Natural killer cell treated with Interleukin-12 subunit alpha and Interleukin-12 subunit beta and Interleukin-15 and Interleukin-18, amount 100 ng/mL, for 72 hours (primary cell): ENCODE measurements at regions not wholly inside any gene's neighbourhood (a gene's known extent, or its start where the extent isn't known, plus 50 kb on each side); places are given as distances from the start of the nearest gene placed in this dataset.
"Not testable (repeated sequence)": the region's sequence is repeated elsewhere in the genome, so short reads cannot be mapped to it uniquely, and the experiment has no call there.

ENCODE experiments used
- ATAC-seq, 2 donors: fragments of 150-1000 bp; cut with Tn5 transposase in 1 of 2; sonication (Bioruptor Pico), chemical (Tn5 transposase) in 1 of 2; 2 replicates each; pipeline ENCODE4 v1.10.0; 2021
- DNase-seq: peaks from one replicate; pipeline ENCODE4 v3.0.0; 2022; ENCODE audit warnings: low spot score
- H3K27ac Mint-ChIP-seq, 2 donors: 1 replicate in 1 of 2; 2 replicates in 1 of 2; pipeline ENCODE4 v1.8.0; 2022; ENCODE audit warnings: mixed read lengths in 2 of 2, mild to moderate bottlenecking in 1 of 2, moderate library complexity in 1 of 2
- H3K27me3 Mint-ChIP-seq, 2 donors: 1 replicate in 1 of 2; 2 replicates in 1 of 2; pipeline ENCODE4 v1.8.0; 2022; ENCODE audit warnings: mixed read lengths in 2 of 2
- H3K36me3 Mint-ChIP-seq: one replicate; pipeline ENCODE4 v1.8.0; 2022; ENCODE audit warnings: mixed read lengths
- H3K4me1 Mint-ChIP-seq, 2 donors: 1 replicate in 1 of 2; 2 replicates in 1 of 2; pipeline ENCODE4 v1.8.0; 2022; ENCODE audit warnings: low read depth in 2 of 2, mixed read lengths in 2 of 2, mild to moderate bottlenecking in 1 of 2
- H3K4me3 Mint-ChIP-seq: one replicate; pipeline ENCODE4 v1.8.0; 2022; ENCODE audit warnings: mixed read lengths
- H3K9me3 Mint-ChIP-seq: 2 replicates; pipeline ENCODE4 v1.8.0; 2022; ENCODE audit warnings: mixed read lengths

DNA sequence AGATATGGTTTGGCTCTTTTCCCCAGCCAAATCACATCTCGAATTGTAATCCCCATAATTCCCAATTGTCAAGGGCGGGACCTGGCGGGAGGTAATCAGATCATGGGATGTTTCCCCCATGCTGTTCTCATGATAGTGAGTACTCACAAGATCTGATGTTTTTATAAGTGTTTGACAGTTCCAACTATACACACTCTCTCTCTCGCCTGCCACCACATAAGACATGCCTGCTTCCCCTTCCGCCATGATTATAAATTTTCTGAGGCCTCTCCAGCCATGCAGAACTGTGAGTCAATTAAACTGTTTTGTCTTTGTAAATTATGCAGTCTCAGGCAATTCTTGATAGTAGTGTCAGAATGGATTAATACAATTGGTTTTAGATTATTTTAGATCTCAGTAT is 475.7 kb upstream of the CYLC2 start:
- ATAC-seq (no peak), DNase-seq (no peak)
- Mint-ChIP-seq H3K36me3 (no peaks in the 10 kb centered on the region), H3K27me3 (no peaks in the 10 kb centered on the region), H3K4me1 (no peaks in the 10 kb centered on the region), H3K9me3 (peaks cover 11% of the 10 kb centered on the region), H3K27ac (no peak overlapping the region), H3K4me3 (no peak overlapping the region)

- no peak overlapping the region for H3K4me3 Mint-ChIP-seq
- H3K27ac Mint-ChIP-seq: no peak overlapping the region
- DNase-seq (no peak), ATAC-seq (no peak)
- H3K27me3 Mint-ChIP-seq: no peaks in the 10 kb centered on the region
- peaks cover 8% of the 10 kb centered on the region for H3K9me3 Mint-ChIP-seq
- H3K36me3 Mint-ChIP-seq: no peaks in the 10 kb centered on the region
- H3K4me1 Mint-ChIP-seq: no peaks in the 10 kb centered on the region
These were observed 476.8 kb upstream of the CYLC2 start for GRCh38 chr9:102518324-102518723.

- Mint-ChIP-seq H3K36me3 (no peaks in the 10 kb centered on the region), H3K27me3 (no peaks in the 10 kb centered on the region), H3K27ac (no peak overlapping the region), H3K9me3 (peaks cover 7% of the 10 kb centered on the region), H3K4me1 (no peaks in the 10 kb centered on the region), H3K4me3 (no peak overlapping the region)
- DNase-seq: no peak
- ATAC-seq: no peak
These were observed 480.6 kb upstream of the CYLC2 start for GRCh38 chr9:102514541-102514940.

DNA sequence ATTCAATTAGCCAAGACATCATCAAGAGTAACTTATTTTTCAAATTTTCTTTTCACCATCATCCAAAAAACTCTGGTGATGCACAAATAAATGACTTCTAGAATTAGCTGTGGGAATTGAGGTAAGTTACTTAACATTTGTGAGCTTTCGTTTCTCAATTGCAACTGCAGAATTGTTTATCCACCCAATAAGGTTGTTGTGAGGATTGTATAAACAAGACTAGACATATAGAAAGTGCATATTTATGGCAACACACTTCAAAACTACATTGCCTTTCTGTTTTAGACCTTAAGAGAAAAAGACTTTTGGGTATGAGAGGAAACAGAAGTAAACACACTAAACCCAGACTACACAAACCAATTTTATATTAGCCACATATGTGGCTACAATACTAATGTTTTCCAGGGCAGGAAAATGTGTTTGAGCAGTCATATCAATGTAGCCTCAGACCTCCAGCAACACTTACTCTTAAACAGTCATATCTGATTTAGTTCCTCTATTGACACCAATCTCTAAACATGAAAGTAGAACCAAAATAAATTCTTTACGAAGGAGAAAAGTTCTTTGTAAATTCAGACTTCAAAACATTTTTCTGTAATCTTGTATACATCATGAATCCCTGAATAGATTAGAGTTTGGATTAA is 488.0 kb upstream of the CYLC2 start:
- H3K9me3 Mint-ChIP-seq: peaks cover 9% of the 10 kb centered on the region
- no peaks in the 10 kb centered on the region for H3K36me3 Mint-ChIP-seq
- H3K4me1 Mint-ChIP-seq: no peaks in the 10 kb centered on the region
- no peak for ATAC-seq
- H3K27me3 Mint-ChIP-seq: no peaks in the 10 kb centered on the region
- H3K27ac Mint-ChIP-seq: no peak overlapping the region
- no peak overlapping the region for H3K4me3 Mint-ChIP-seq
- DNase-seq: no peak

DNA sequence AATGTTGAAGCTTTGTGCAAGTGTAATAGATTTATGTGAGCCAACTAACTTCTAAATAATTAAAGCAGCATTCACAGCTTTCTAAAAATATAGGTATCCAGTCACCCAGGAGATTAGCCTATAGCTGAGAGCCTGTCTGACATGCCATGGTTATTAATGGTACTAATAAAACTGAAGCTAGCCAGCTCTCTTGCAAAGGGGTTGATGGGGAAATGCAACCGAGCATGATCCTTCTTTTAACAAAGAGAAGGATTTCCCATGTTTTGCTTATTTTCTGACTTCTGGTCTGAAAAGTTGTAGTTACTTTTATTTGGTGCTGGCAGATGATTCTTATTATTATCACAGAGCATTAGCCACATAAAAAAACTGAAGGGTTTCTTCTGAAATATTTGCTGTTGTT is 488.7 kb upstream of the CYLC2 start:
- H3K27ac Mint-ChIP-seq: no peak overlapping the region
- H3K4me3 Mint-ChIP-seq: no peak overlapping the region
- H3K27me3 Mint-ChIP-seq: no peaks in the 10 kb centered on the region
- H3K4me1 Mint-ChIP-seq: no peaks in the 10 kb centered on the region
- peaks cover 11% of the 10 kb centered on the region for H3K9me3 Mint-ChIP-seq
- DNase-seq: no peak
- no peak for ATAC-seq
- H3K36me3 Mint-ChIP-seq: peaks cover 1% of the 10 kb centered on the region

DNA sequence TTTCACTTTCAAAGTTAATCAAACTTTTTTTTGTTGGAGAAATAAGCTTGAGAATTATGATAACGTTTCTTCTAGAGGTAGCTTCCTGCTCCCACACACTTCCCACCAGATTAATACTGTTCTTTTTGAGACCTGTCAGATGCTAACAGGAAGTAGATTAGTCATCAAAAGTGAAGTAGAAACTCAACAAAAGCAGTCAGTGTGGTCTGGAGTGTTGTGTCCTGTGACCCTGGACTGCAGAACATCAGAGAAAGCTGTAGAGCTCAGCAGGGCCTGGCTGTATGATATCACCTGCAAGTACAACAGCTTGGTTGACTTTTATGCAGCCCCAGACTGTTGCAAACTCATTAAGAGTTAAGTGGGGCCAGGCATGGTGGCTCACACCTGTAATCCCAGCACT is 495.7 kb upstream of the CYLC2 start:
- Mint-ChIP-seq H3K27ac (no peak overlapping the region), H3K4me3 (no peak overlapping the region)
- no peak for ATAC-seq

GRCh38 chr9:102497709-102498108 is 497.4 kb upstream of the CYLC2 start:
- Mint-ChIP-seq H3K9me3 (peaks cover 14% of the 10 kb centered on the region), H3K27me3 (no peaks in the 10 kb centered on the region), H3K4me1 (no peaks in the 10 kb centered on the region), H3K36me3 (peaks cover 10% of the 10 kb centered on the region), H3K4me3 (no peak overlapping the region), H3K27ac (no peak overlapping the region)
- DNase-seq: no peak
- no peak for ATAC-seq

More for the DNA sequence above, 495.7 kb upstream of the CYLC2 start:
- DNase-seq: no peak
- Mint-ChIP-seq H3K27me3 (no peaks in the 10 kb centered on the region), H3K36me3 (peaks cover 10% of the 10 kb centered on the region), H3K9me3 (peaks cover 12% of the 10 kb centered on the region), H3K4me1 (no peaks in the 10 kb centered on the region)

DNA sequence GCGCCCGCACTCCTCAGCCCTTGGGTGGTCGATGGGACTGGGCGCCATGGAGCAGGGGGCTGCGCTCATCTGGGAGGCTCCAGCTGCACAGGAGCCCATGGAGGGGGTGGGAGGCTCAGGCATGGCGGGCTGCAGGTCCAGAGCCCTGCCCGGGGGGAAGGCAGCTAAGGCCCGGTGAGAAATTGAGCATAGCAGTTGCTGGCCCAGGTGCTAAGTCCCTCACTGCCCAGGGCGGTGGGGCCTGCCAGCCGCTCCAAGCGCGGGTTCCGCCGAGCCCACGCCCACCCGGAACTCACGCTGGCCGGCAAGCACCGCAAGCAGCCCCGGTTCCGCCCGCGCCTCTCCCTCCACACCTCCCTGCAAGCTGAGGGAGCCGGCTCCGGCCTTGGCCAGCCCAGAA is 508.2 kb upstream of the CYLC2 start:
- DNase-seq, H3K9me3 Mint-ChIP-seq, ATAC-seq, H3K36me3 Mint-ChIP-seq, H3K27ac Mint-ChIP-seq, H3K4me3 Mint-ChIP-seq, H3K4me1 Mint-ChIP-seq, H3K27me3 Mint-ChIP-seq: not testable (repeated sequence)

DNA sequence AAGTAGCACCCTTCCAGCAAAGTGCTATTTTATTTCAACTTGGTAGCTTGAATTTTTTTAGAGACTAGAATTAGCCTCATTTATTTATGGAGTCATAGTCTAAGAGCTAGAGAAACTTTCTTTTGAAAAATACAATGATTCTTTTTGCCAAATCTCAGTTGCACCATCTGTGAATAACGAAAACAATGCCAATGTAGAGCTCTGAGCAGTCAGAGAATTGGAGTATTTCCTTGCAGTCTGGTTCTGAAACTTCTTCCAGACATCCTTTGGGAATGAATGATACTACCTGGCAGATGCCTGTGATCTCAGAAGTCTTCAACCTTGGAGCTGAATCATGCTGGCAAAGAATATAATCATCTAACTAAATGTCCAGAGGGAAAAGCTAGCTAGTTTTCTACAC is 511.5 kb upstream of the CYLC2 start:
- no peaks in the 10 kb centered on the region for H3K4me1 Mint-ChIP-seq
- no peak for DNase-seq
- H3K36me3 Mint-ChIP-seq: no peaks in the 10 kb centered on the region
- no peaks in the 10 kb centered on the region for H3K27me3 Mint-ChIP-seq
- H3K4me3 Mint-ChIP-seq: no peak overlapping the region
- no peak overlapping the region for H3K27ac Mint-ChIP-seq
- no peak for ATAC-seq
- peaks cover 3% of the 10 kb centered on the region for H3K9me3 Mint-ChIP-seq

DNA sequence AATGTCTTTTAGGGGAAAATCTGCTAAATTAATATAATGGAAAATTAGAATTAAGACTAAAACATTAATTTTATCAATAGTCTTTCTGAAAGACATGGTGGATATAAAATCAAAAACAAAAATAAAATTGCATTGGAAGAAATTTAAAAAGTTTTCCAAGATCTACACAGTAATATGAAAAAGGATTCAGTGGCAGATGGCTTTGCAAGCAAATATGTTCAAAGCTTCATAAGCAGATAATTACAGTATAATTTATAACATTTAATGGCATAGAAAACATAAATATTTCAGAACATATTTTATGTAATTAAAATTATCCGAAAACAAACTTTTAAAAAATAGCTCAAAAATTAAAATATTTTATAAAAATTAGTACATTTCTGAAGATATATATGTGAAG is 512.4 kb upstream of the CYLC2 start:
- no peak for ATAC-seq
- DNase-seq: no peak
- Mint-ChIP-seq H3K36me3 (no peaks in the 10 kb centered on the region), H3K4me3 (no peak overlapping the region), H3K27ac (no peak overlapping the region), H3K4me1 (no peaks in the 10 kb centered on the region), H3K27me3 (no peaks in the 10 kb centered on the region), H3K9me3 (peaks cover 3% of the 10 kb centered on the region)

DNA sequence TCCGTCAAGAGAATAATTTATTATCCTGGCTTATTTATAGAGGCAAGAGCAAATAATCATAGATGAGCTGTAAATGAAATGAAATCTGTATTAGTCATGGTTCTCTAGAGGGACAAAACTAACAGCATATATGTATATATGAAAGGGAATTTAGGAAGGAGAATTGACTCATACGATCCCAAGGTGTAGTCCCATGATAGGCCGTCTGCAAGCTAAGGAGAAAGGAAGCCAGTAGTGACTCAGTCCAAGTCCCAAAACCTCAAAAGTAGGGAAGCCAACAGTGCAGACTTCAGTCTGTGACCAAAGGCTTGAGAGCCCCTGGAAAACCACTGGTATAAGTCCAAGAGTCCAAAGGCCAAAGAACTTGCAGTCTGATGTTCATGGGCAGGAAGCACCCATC is 515.9 kb upstream of the CYLC2 start:
- Mint-ChIP-seq H3K27ac (no peak overlapping the region), H3K4me3 (no peak overlapping the region), H3K27me3 (no peaks in the 10 kb centered on the region), H3K4me1 (no peaks in the 10 kb centered on the region), H3K36me3 (no peaks in the 10 kb centered on the region), H3K9me3 (peaks cover 3% of the 10 kb centered on the region)
- DNase-seq: no peak
- ATAC-seq: no peak

DNA sequence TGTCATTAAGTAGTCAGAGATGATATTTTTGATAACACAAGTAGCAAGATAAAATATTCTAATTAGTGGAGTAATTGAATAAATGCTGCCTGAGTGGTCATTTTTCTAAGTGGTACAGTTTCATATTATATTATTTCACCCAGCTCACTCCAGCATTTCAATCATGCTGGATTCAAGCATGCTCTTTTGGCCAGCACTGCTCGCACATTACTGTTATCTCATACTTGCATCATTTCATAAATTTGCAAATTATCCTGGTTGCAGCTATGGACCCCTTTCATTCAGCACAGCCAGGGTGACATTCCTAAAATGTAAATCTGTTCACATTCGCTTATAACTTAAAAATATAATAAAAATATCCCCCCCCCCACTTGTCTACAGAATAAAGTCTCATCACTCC is 520.8 kb upstream of the CYLC2 start:
- H3K27ac Mint-ChIP-seq: no peak overlapping the region
- H3K27me3 Mint-ChIP-seq: no peaks in the 10 kb centered on the region
- no peaks in the 10 kb centered on the region for H3K4me1 Mint-ChIP-seq
- peaks cover 3% of the 10 kb centered on the region for H3K9me3 Mint-ChIP-seq
- no peaks in the 10 kb centered on the region for H3K36me3 Mint-ChIP-seq
- no peak overlapping the region for H3K4me3 Mint-ChIP-seq
- no peak for DNase-seq
- no peak for ATAC-seq

- not testable (repeated sequence) for DNase-seq, ATAC-seq, H3K4me1 Mint-ChIP-seq, H3K4me3 Mint-ChIP-seq, H3K36me3 Mint-ChIP-seq, H3K27ac Mint-ChIP-seq, H3K27me3 Mint-ChIP-seq
- H3K9me3 Mint-ChIP-seq: peaks cover 14% of the 10 kb centered on the region
These were observed 525.7 kb upstream of the CYLC2 start for GRCh38 chr9:102469430-102469829.

- Mint-ChIP-seq H3K36me3 (peaks cover 11% of the 10 kb centered on the region), H3K9me3 (peaks cover 36% of the 10 kb centered on the region), H3K4me3 (no peak overlapping the region), H3K4me1 (no peaks in the 10 kb centered on the region), H3K27ac (no peak overlapping the region), H3K27me3 (no peaks in the 10 kb centered on the region)
- DNase-seq: no peak
- no peak for ATAC-seq
These were observed 533.8 kb upstream of the CYLC2 start for GRCh38 chr9:102461156-102461819.

- H3K4me1 Mint-ChIP-seq: no peaks in the 10 kb centered on the region
- no peak for ATAC-seq
- no peak for DNase-seq
These were observed 535.3 kb upstream of the CYLC2 start for GRCh38 chr9:102459828-102460227.

More at GRCh38 chr9:102459828-102460227, 535.3 kb upstream of the CYLC2 start:
- peaks cover 11% of the 10 kb centered on the region for H3K36me3 Mint-ChIP-seq
- no peaks in the 10 kb centered on the region for H3K27me3 Mint-ChIP-seq
- H3K4me3 Mint-ChIP-seq: no peak overlapping the region
- H3K9me3 Mint-ChIP-seq: peaks cover 30% of the 10 kb centered on the region
- no peak overlapping the region for H3K27ac Mint-ChIP-seq
